ENCODE measurements at regions not wholly inside any gene's neighbourhood (a gene's known extent, or its start where the extent isn't known, plus 50 kb on each side); places are given as distances from the start of the nearest gene placed in this dataset.
A peak's percentile ranks its signal among the peaks of the same experiment; 100 is the strongest.

- Mint-ChIP-seq H3K27me3 (peaks cover 17% of the 10 kb centered on the region), H3K27ac (no peak overlapping the region), H3K9me3 (peaks cover 0 to 12% (median 3%) of the 10 kb centered on the region in 7 donors), H3K4me3 (no peak overlapping the region), H3K36me3 (no peaks in the 10 kb centered on the region), H3K4me1 (no peaks in the 10 kb centered on the region)
- Histone ChIP-seq H3K4me1 (ENCODE audit: control insufficient read depth, insufficient read depth, low read length, poor library complexity, severe bottlenecking) (no peaks in the 10 kb centered on the region), H3K27ac (ENCODE audit: insufficient read depth, low read length, poor library complexity, severe bottlenecking) (no peak overlapping the region), H3K4me3 (ENCODE audit: low read depth, low read length) (no peak overlapping the region), H3K9me3 (ENCODE audit: control insufficient read depth in 2 of 2, low read length in 2 of 2) (peaks cover 0 to 4% of the 10 kb centered on the region in 2 experiments), H3K36me3 (ENCODE audit: control insufficient read depth, insufficient read depth, low read length) (no peaks in the 10 kb centered on the region), H3K27me3 (ENCODE audit: control insufficient read depth, insufficient read depth, low read length) (peaks cover 3% of the 10 kb centered on the region)
- ATAC-seq (ENCODE audit: low read depth in 2 of 2) (no peak), DNase-seq (no peak)
Measured at GRCh38 chr2:65678779-65679391, 246.5 kb upstream of the SPRED2 start.

GRCh38 chr2:65675350-65675749 is 243.0 kb upstream of the SPRED2 start:
- H3K9me3 ChIP-seq (ENCODE audit: control insufficient read depth in 2 of 2, low read length in 2 of 2), result peaks cover 0 to 4% of the 10 kb centered on the region in 2 experiments
- peaks cover 0 to 12% (median 3%) of the 10 kb centered on the region in 7 donors for H3K9me3 Mint-ChIP-seq
- H3K27me3 ChIP-seq (ENCODE audit: control insufficient read depth, insufficient read depth, low read length), result peaks cover 8% of the 10 kb centered on the region
- H3K4me3 ChIP-seq (ENCODE audit: low read depth, low read length), result no peak overlapping the region
- no peak overlapping the region for H3K27ac ChIP-seq (ENCODE audit: insufficient read depth, low read length, poor library complexity, severe bottlenecking)
- no peak for ATAC-seq (ENCODE audit: low read depth in 2 of 2)
- no peaks in the 10 kb centered on the region for H3K4me1 Mint-ChIP-seq
- no peaks in the 10 kb centered on the region for H3K36me3 ChIP-seq (ENCODE audit: control insufficient read depth, insufficient read depth, low read length)
- no peaks in the 10 kb centered on the region for H3K36me3 Mint-ChIP-seq
- DNase-seq, result no peak
- no peak overlapping the region for H3K4me3 Mint-ChIP-seq
- no peaks in the 10 kb centered on the region for H3K4me1 ChIP-seq (ENCODE audit: control insufficient read depth, insufficient read depth, low read length, poor library complexity, severe bottlenecking)
- peaks cover 12% of the 10 kb centered on the region for H3K27me3 Mint-ChIP-seq
- no peak overlapping the region for H3K27ac Mint-ChIP-seq

- Mint-ChIP-seq H3K9me3 (peaks cover 0 to 19% (median 7%) of the 10 kb centered on the region in 7 donors), H3K27me3 (peaks cover 4% of the 10 kb centered on the region), H3K27ac (no peak overlapping the region), H3K36me3 (no peaks in the 10 kb centered on the region), H3K4me1 (no peaks in the 10 kb centered on the region), H3K4me3 (no peak overlapping the region)
- Histone ChIP-seq H3K4me1 (ENCODE audit: control insufficient read depth, insufficient read depth, low read length, poor library complexity, severe bottlenecking) (no peaks in the 10 kb centered on the region), H3K36me3 (ENCODE audit: control insufficient read depth, insufficient read depth, low read length) (no peaks in the 10 kb centered on the region), H3K4me3 (ENCODE audit: low read depth, low read length) (no peak overlapping the region), H3K27me3 (ENCODE audit: control insufficient read depth, insufficient read depth, low read length) (peaks cover 5% of the 10 kb centered on the region), H3K9me3 (ENCODE audit: control insufficient read depth in 2 of 2, low read length in 2 of 2) (peaks cover 0 to 7% of the 10 kb centered on the region in 2 experiments), H3K27ac (ENCODE audit: insufficient read depth, low read length, poor library complexity, severe bottlenecking) (no peak overlapping the region)
- ATAC-seq (ENCODE audit: low read depth in 2 of 2) (no peak), DNase-seq (no peak)
Measured at GRCh38 chr2:65671670-65672242, 239.4 kb upstream of the SPRED2 start.

- ATAC-seq (ENCODE audit: low read depth in 2 of 2) (no peak), DNase-seq (no peak)
- Histone ChIP-seq H3K36me3 (ENCODE audit: control insufficient read depth, insufficient read depth, low read length) (no peaks in the 10 kb centered on the region), H3K4me1 (ENCODE audit: control insufficient read depth, insufficient read depth, low read length, poor library complexity, severe bottlenecking) (no peaks in the 10 kb centered on the region), H3K9me3 (ENCODE audit: control insufficient read depth in 2 of 2, low read length in 2 of 2) (peaks cover 0 to 3% of the 10 kb centered on the region in 2 experiments), H3K4me3 (ENCODE audit: low read depth, low read length) (no peak overlapping the region), H3K27me3 (ENCODE audit: control insufficient read depth, insufficient read depth, low read length) (peaks cover 5% of the 10 kb centered on the region), H3K27ac (ENCODE audit: insufficient read depth, low read length, poor library complexity, severe bottlenecking) (no peak overlapping the region)
- no peaks in the 10 kb centered on the region for H3K4me1 Mint-ChIP-seq
- H3K27ac Mint-ChIP-seq, result no peak overlapping the region
- H3K27me3 Mint-ChIP-seq, result peaks cover 4% of the 10 kb centered on the region
- peaks cover 0 to 13% (median 7%) of the 10 kb centered on the region in 7 donors for H3K9me3 Mint-ChIP-seq
- H3K4me3 Mint-ChIP-seq, result no peak overlapping the region
- no peaks in the 10 kb centered on the region for H3K36me3 Mint-ChIP-seq
Measured at GRCh38 chr2:65669574-65669973, 237.2 kb upstream of the SPRED2 start.

GRCh38 chr2:65668744-65669143 is 236.3 kb upstream of the SPRED2 start:
- no peak overlapping the region for H3K4me3 Mint-ChIP-seq
- Histone ChIP-seq H3K27ac (ENCODE audit: insufficient read depth, low read length, poor library complexity, severe bottlenecking) (no peak overlapping the region), H3K4me1 (ENCODE audit: control insufficient read depth, insufficient read depth, low read length, poor library complexity, severe bottlenecking) (no peaks in the 10 kb centered on the region), H3K27me3 (ENCODE audit: control insufficient read depth, insufficient read depth, low read length) (peaks cover 5% of the 10 kb centered on the region), H3K36me3 (ENCODE audit: control insufficient read depth, insufficient read depth, low read length) (no peaks in the 10 kb centered on the region), H3K4me3 (ENCODE audit: low read depth, low read length) (no peak overlapping the region), H3K9me3 (ENCODE audit: control insufficient read depth in 2 of 2, low read length in 2 of 2) (peaks cover 0 to 3% of the 10 kb centered on the region in 2 experiments)
- no peak for ATAC-seq (ENCODE audit: low read depth in 2 of 2)
- no peaks in the 10 kb centered on the region for H3K36me3 Mint-ChIP-seq
- no peak for DNase-seq
- peaks cover 0 to 13% (median 7%) of the 10 kb centered on the region in 7 donors for H3K9me3 Mint-ChIP-seq
- no peak overlapping the region for H3K27ac Mint-ChIP-seq
- H3K4me1 Mint-ChIP-seq, result no peaks in the 10 kb centered on the region
- H3K27me3 Mint-ChIP-seq, result peaks cover 4% of the 10 kb centered on the region

GRCh38 chr2:65666156-65666725 is 233.8 kb upstream of the SPRED2 start:
- no peak overlapping the region for H3K27ac Mint-ChIP-seq
- no peaks in the 10 kb centered on the region for H3K4me1 Mint-ChIP-seq
- peaks cover 2% of the 10 kb centered on the region for H3K27me3 ChIP-seq (ENCODE audit: control insufficient read depth, insufficient read depth, low read length)
- no peak overlapping the region for H3K27ac ChIP-seq (ENCODE audit: insufficient read depth, low read length, poor library complexity, severe bottlenecking)
- H3K36me3 Mint-ChIP-seq, result no peaks in the 10 kb centered on the region
- H3K27me3 Mint-ChIP-seq, result peaks cover 4% of the 10 kb centered on the region
- H3K4me3 ChIP-seq (ENCODE audit: low read depth, low read length), result no peak overlapping the region
- H3K4me3 Mint-ChIP-seq, result no peak overlapping the region
- ATAC-seq (ENCODE audit: low read depth in 2 of 2) (no peak), DNase-seq (peak in 1 of 3 donors; percentile 31)
- H3K36me3 ChIP-seq (ENCODE audit: control insufficient read depth, insufficient read depth, low read length), result no peaks in the 10 kb centered on the region
- H3K9me3 Mint-ChIP-seq, result peaks cover 0 to 13% (median 7%) of the 10 kb centered on the region in 7 donors
- H3K9me3 ChIP-seq (ENCODE audit: control insufficient read depth in 2 of 2, low read length in 2 of 2), result peaks cover 0 to 3% of the 10 kb centered on the region in 2 experiments
- no peaks in the 10 kb centered on the region for H3K4me1 ChIP-seq (ENCODE audit: control insufficient read depth, insufficient read depth, low read length, poor library complexity, severe bottlenecking)

- DNase-seq, result no peak
- Histone ChIP-seq H3K4me3 (ENCODE audit: low read depth, low read length) (no peak overlapping the region), H3K4me1 (ENCODE audit: control insufficient read depth, insufficient read depth, low read length, poor library complexity, severe bottlenecking) (no peaks in the 10 kb centered on the region), H3K9me3 (ENCODE audit: control insufficient read depth in 2 of 2, low read length in 2 of 2) (peaks cover 0 to 3% of the 10 kb centered on the region in 2 experiments), H3K27me3 (ENCODE audit: control insufficient read depth, insufficient read depth, low read length) (no peaks in the 10 kb centered on the region), H3K36me3 (ENCODE audit: control insufficient read depth, insufficient read depth, low read length) (no peaks in the 10 kb centered on the region), H3K27ac (ENCODE audit: insufficient read depth, low read length, poor library complexity, severe bottlenecking) (no peak overlapping the region)
- H3K9me3 Mint-ChIP-seq, result peaks cover 0 to 13% (median 5%) of the 10 kb centered on the region in 7 donors
- H3K36me3 Mint-ChIP-seq, result no peaks in the 10 kb centered on the region
- no peak for ATAC-seq (ENCODE audit: low read depth in 2 of 2)
- no peak overlapping the region for H3K27ac Mint-ChIP-seq
- no peak overlapping the region for H3K4me3 Mint-ChIP-seq
- H3K4me1 Mint-ChIP-seq, result no peaks in the 10 kb centered on the region
- H3K27me3 Mint-ChIP-seq, result peaks cover under 1% of the 10 kb centered on the region
Measured at GRCh38 chr2:65664931-65665330, 232.5 kb upstream of the SPRED2 start.
